ENCODE measurements at regions not wholly inside any gene's neighbourhood (a gene's known extent, or its start where the extent isn't known, plus 50 kb on each side); places are given as distances from the start of the nearest gene placed in this dataset.

- Histone ChIP-seq H3K27me3 (ENCODE audit: insufficient read depth, low read length) (no peaks in the 10 kb centered on the region), H3K4me3 (ENCODE audit: insufficient read depth, low read length) (no peak overlapping the region), H3K9me3 (ENCODE audit: low read depth, low read length) (no peaks in the 10 kb centered on the region), H3K36me3 (ENCODE audit: insufficient read depth, low read length) (no peaks in the 10 kb centered on the region), H3K4me1 (ENCODE audit: insufficient read depth, low read length) (no peaks in the 10 kb centered on the region), H3K4me2 (ENCODE audit: insufficient read depth, low read length) (no peak overlapping the region), H4K20me1 (ENCODE audit: insufficient read depth, low read length) (no peaks in the 10 kb centered on the region), H3K79me2 (ENCODE audit: insufficient read depth, low read length) (no peaks in the 10 kb centered on the region), H3K27ac (ENCODE audit: low read depth, low read length) (no peak overlapping the region), H2AFZ (ENCODE audit: low read length) (no peak overlapping the region)
- no peak for DNase-seq (ENCODE audit: insufficient read length, low spot score, missing footprints)
- no peak for TF ChIP-seq CTCF (IDR thresholded peaks at IDR 0.05; ENCODE audit: extremely low read depth, low read depth, low read length)
These were observed 456.1 kb upstream of the PROX1 start for GRCh38 chr1:213531369-213532310.

- Histone ChIP-seq H3K79me2 (ENCODE audit: insufficient read depth, low read length) (no peaks in the 10 kb centered on the region), H3K27me3 (ENCODE audit: insufficient read depth, low read length) (no peaks in the 10 kb centered on the region), H3K4me3 (ENCODE audit: insufficient read depth, low read length) (no peak overlapping the region), H2AFZ (ENCODE audit: low read length) (no peak overlapping the region), H4K20me1 (ENCODE audit: insufficient read depth, low read length) (no peaks in the 10 kb centered on the region), H3K27ac (ENCODE audit: low read depth, low read length) (no peak overlapping the region), H3K4me1 (ENCODE audit: insufficient read depth, low read length) (no peaks in the 10 kb centered on the region), H3K36me3 (ENCODE audit: insufficient read depth, low read length) (no peaks in the 10 kb centered on the region), H3K9me3 (ENCODE audit: low read depth, low read length) (no peaks in the 10 kb centered on the region), H3K4me2 (ENCODE audit: insufficient read depth, low read length) (no peak overlapping the region)
- no peak for TF ChIP-seq CTCF (IDR thresholded peaks at IDR 0.05; ENCODE audit: extremely low read depth, low read depth, low read length)
- no peak for DNase-seq (ENCODE audit: insufficient read length, low spot score, missing footprints)
These were observed 454.6 kb upstream of the PROX1 start for GRCh38 chr1:213533125-213533524.

- DNase-seq (ENCODE audit: insufficient read length, low spot score, missing footprints): no peak
- H3K36me3 ChIP-seq (ENCODE audit: insufficient read depth, low read length): no peaks in the 10 kb centered on the region
- H2AFZ ChIP-seq (ENCODE audit: low read length): no peak overlapping the region
- no peak overlapping the region for H3K4me3 ChIP-seq (ENCODE audit: insufficient read depth, low read length)
- no peaks in the 10 kb centered on the region for H3K9me3 ChIP-seq (ENCODE audit: low read depth, low read length)
- H3K4me1 ChIP-seq (ENCODE audit: insufficient read depth, low read length): no peaks in the 10 kb centered on the region
- H3K4me2 ChIP-seq (ENCODE audit: insufficient read depth, low read length): no peak overlapping the region
- H3K79me2 ChIP-seq (ENCODE audit: insufficient read depth, low read length): no peaks in the 10 kb centered on the region
- H3K27ac ChIP-seq (ENCODE audit: low read depth, low read length): no peak overlapping the region
- no peak for TF ChIP-seq CTCF (IDR thresholded peaks at IDR 0.05; ENCODE audit: extremely low read depth, low read depth, low read length)
- H3K27me3 ChIP-seq (ENCODE audit: insufficient read depth, low read length): no peaks in the 10 kb centered on the region
- no peaks in the 10 kb centered on the region for H4K20me1 ChIP-seq (ENCODE audit: insufficient read depth, low read length)
These were observed 452.1 kb upstream of the PROX1 start for GRCh38 chr1:213535679-213536078.

GRCh38 chr1:213538251-213538650 is 449.5 kb upstream of the PROX1 start:
- Histone ChIP-seq H3K4me3 (ENCODE audit: insufficient read depth, low read length) (no peak overlapping the region), H3K9me3 (ENCODE audit: low read depth, low read length) (no peaks in the 10 kb centered on the region), H3K4me1 (ENCODE audit: insufficient read depth, low read length) (no peaks in the 10 kb centered on the region), H3K4me2 (ENCODE audit: insufficient read depth, low read length) (no peak overlapping the region), H4K20me1 (ENCODE audit: insufficient read depth, low read length) (no peaks in the 10 kb centered on the region), H3K36me3 (ENCODE audit: insufficient read depth, low read length) (no peaks in the 10 kb centered on the region), H2AFZ (ENCODE audit: low read length) (no peak overlapping the region), H3K27me3 (ENCODE audit: insufficient read depth, low read length) (no peaks in the 10 kb centered on the region), H3K27ac (ENCODE audit: low read depth, low read length) (no peak overlapping the region), H3K79me2 (ENCODE audit: insufficient read depth, low read length) (no peaks in the 10 kb centered on the region)
- DNase-seq (ENCODE audit: insufficient read length, low spot score, missing footprints): no peak
- TF ChIP-seq CTCF (IDR thresholded peaks at IDR 0.05; ENCODE audit: extremely low read depth, low read depth, low read length): no peak
